HPDE6-E6E7 (cell line): ENCODE measurements at regions not wholly inside any gene's neighbourhood (a gene's known extent, or its start where the extent isn't known, plus 50 kb on each side); places are given as distances from the start of the nearest gene placed in this dataset.

Experiments used
- DNase-seq: peaks from one replicate; pipeline ENCODE4 v3.0.0; 2011; ENCODE audit warnings: missing footprints; ENCODE audit errors: extremely low spot score

DNA sequence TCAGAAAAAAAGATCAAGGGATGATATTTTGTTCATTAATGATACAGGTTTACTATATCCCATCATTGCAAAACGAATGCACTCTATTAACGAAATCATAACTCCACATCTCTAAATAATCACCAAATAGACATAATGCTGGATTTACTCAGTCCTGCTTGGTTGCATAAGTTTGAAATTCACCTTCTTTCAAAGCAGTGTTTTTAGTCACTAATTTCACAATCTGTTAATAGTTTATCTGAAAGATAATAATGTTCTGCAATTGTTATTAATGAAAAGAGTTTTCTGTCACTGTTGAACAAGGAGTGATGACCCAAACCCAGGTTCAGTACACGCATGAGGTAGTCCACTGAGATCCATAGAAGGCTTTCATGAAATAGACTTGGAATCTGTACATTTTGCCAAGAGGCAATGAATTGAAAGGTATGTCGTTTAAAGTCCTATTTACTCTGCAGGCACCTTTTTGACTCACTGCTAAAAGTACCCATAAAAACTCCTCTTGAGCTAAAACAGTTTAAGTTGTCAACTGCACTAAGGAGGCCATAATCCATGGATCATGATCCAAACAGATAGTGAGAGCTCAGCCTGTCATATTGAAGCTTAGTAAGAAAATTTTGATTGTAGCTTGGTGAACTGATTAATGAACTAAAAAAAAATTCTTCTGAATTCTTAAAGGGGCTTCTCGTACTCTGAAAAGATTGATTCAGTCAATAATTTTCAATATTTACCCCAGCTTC, 75.6 kb upstream of the MBNL1 start:
- no peak for DNase-seq

DNA sequence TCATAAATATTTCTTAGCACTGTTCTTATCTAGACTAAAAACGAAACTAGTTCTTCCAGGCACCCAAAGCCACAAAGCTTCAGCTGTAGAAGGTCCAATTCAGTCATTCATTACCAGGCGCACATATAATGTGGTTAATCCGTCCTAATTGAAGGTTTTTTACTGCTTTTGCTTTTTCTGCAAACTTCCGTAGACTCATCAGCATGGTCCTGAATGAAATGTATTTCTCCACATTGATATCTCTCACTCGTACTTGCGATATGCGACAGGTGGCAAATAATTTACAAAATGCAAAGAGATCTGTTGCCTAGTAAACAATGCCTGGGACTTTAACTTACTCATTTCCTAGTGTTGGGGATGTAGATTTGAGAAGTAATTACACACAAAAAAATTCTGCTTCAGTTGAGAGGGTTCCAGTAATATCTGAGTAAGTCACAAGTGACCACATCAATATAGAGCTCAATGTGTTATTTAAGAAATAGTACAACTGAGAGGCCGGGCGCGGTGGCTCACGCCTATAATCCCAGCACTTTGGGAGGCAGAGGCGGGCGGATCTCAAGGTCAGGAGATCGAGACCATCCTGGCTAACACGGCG, 75.0 kb upstream of the MBNL1 start:
- no peak for DNase-seq

DNA sequence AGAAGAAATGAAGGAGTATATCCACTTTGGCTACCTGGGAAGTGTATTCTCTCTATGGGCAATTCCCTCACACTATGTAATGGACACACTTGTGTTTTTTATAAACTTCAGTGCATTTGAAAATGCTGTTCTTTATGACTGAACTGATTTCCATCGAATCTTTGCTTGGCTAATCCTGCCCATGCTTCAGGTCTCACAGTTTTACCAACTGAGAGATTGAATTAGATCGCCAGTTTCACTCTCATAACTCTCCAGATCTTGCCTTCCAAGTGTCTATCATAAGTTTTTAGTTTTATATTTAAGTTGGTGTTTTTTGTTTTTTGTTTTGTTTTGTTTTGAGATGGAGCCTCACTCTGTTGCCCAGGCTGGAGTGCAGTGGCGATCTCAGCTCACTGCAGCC, 73.5 kb upstream of the MBNL1 start:
- DNase-seq: no peak

DNA sequence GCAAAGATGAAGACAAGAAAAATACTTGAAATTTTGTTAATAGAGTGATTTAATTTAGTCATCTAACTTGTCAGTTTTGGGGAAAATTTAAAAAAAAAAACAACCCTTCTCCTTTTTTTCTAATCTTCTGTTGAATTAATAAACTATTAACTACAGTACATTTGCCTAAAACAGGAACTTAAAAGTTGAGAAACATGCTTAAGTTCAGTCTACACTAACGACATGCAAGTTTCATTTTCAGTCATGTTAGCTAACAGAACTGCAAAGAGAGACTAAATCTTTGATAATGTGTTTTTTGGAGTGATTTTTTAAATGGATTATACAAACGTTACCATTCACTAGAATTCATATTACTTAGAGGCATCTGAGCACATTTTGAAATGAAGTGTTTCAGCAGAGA, 71.9 kb upstream of the MBNL1 start:
- no peak for DNase-seq

DNA sequence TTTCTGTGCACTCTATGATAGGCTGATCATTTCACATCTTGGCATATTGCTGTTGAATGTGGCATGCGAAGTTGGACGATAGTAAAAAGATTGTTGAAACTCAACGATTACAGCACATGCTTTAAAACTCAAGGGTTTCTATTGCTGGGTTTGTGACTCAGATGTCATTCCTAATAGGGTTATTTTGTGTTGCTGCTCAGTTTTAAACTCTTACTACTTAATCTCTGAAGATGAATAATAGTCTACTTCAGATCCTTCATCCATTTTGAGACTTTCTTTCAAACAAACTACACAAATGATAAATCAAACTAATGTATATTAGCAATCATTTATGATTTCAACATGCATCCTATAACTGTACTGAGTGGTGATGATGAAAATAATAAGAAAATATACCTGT, 71.3 kb upstream of the MBNL1 start:
- DNase-seq: no peak

DNA sequence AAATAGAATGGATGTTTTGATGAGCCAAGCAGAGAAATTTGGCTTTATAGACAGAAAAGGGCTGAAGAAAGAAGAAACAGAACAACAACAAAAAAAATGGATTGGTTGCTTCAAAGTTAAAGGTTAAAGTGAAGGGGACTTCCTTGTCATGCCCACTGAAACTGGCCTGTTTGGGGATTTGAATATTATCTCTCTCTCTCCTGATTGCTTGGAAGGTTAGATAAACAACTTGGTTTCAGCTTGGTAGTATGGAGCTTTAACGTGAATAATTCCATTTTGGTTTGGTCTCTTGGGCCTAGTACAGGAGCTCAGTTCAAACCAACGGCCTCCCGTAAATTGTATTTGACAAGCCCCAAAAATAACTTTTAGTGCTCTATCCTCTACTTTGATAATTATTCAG, 70.8 kb upstream of the MBNL1 start:
- DNase-seq: no peak

DNA sequence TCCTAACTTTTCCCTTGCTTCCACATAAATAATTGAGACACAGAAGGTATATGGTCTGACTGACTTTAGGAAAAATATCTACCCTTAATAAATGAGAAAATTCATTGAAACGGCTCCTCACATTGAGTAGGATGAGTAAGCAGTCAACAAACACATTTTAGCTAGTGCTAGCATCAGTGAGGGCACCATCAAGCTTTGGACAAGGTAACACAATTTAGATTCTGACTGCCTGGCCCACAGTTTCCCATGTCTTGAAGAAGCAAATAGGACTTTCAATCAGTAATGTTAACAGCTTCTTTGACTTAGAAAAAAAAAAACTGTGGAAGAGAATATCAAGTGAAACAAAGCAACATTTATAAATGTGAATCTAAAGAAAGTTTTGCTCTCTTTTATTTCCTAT, 70.1 kb upstream of the MBNL1 start:
- no peak for DNase-seq

DNA sequence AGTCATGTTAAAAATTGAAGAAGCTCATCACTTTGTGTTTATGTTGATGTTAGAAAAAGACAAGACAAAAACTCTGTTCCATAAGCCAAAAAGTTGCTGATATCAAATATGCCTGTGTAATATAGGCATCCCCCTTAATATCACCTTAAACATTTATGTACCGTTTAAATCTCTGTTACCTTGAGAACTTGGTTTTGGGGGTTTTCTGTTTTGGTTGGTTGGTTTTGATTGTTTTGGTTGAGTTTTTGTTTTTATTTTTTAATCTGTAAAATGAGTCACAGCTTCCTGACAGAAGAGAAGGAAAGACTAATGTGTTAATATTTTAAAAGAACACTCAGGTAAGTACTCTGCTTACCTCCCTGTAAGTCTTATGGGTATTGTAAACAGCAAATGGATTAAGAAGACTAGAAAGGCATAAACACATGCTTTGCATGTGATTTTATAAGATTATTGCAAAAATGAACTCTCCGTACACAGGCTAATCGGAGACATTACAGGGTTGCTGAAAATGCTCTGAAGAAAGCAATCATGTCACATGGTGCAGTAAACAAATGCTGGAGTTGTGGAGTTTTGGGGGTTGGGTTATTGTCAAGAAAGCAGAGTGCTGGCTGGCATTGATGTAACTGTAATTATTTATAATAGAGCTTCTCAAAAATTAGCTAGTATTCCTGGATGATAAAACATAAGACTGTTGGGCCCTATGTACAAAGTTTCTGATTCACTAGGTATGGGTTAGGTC, 69.5 kb upstream of the MBNL1 start:
- no peak for DNase-seq

DNA sequence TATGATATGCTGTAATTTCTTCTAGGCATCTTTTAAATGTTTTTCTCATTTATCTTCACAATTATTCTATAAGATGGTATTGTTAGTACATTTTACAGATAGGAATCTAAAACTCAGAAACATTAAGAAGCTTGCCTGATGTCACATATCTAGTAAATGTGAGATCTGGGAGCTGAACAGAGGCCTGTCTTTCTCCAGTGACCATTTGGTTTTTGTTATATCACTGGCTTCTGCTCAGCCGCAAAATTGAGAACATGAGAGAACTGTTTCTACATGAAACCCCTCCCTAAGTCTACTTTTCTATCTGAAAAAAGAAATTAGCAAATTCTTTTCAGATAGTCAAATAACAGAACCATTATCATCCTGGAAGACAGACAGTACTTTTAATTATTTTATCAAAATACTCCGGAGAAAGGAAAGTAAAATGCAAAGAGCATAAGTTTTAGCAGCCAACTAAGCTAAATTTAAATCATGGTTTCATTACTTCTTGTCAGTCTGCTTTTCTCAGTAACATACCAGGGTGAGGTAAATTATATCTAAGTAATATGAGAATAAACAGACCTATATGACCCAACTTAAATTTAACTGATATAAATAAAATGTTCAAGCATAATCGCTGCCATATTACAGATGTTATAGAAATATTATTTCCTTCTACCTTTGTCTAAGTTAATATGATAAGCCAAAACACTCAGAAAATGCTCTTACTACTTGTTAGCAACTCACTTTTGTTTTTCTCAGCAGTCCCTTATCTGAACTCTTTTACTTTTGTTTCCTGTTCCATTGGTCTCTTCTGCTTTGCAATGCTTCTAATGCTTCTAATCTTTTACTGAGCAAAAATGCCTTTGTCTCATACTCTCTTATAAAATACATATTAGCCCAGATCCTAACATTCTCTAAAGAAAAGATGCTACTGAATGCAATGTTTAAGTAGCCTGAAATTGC, 68.0 kb upstream of the MBNL1 start:
- DNase-seq: no peak

DNA sequence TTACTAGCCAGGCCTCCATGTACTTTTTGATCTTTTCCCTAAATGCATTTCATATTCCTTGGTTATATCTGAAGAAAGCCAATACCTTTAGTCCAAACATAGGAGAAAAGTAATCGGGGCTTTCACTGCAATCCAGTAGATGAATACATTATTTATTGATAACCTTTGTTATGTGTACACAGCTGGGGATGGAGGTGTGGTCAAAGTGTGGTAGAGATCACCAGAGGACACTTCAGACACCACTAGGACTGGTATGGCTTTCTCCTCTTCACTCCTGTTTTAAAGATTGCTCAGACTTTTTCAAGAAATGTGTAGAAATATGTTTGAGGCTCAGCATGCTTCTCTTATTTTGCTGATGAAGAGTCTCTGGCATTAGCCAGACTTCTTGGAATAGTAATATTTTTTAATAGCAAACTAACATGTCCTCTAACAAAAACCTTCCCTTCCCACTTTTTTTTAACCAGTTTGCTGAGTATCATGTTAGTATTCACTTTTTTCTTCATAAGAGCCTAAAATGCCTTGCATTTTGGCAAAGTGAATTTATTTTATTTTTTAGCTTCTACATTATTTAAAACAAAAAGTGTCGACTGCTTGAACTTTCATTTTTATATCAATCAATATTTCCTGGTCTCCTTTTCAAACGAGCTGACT, 65.6 kb upstream of the MBNL1 start:
- no peak for DNase-seq

DNA sequence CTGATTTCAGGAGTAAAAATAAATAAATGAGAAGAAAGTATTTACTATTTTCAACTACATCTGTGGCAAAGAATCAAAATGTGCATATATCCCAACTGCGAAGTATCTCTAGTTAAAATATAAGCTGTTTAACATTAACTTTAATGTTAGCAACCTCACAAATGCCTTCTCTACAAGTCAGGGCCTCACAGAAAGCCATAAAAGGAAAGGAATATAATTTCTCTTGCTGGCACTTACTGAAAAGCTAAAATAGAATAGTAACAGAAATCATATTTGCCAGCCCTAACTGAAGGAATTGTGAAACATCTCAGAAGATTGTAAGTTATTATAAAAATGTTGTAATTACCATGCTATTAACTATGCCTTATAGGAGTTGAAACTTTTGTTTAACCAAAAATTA, 65.1 kb upstream of the MBNL1 start:
- no peak for DNase-seq

DNA sequence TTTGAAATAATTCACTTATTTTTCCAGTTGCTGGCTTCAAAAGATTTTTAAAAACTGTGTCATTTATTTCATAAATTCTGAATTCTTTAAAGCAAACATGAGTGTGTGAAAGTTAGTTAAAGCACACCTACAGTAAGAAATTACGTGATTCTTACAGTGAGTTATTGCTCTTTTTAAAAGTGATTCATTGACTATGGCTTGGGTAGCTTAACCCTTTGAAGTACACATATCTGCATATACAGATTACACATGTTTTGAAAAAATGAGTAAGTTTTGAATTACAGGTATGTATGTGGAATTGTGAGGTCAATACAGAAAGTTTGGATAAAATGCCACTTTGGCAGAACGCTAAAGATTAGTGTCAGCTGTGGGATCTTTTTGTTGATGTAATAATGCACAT, 64.5 kb upstream of the MBNL1 start:
- no peak for DNase-seq

DNA sequence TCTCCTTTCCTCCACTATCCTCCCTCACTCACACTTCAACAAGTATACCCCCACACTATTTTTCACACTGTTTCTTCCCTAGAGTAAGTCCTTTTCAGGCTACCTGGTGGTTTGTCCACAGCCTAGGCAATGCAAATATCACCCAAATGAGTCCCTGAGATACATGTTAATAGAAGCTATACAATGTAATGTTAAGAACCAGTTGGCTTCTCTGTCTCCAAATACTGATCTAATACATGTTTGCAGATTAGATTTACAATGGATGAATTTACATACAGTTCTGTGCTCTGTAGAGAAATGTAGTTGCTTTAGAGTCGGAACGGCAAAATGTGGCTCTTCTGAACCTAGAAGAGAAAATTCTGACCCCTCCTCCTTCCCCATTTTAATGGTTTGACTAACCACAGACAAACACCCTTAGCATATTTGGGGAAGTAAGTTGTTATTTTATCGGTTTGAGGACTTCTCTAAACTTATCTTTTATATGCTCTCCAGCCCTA, 63.6 kb upstream of the MBNL1 start:
- no peak for DNase-seq

DNA sequence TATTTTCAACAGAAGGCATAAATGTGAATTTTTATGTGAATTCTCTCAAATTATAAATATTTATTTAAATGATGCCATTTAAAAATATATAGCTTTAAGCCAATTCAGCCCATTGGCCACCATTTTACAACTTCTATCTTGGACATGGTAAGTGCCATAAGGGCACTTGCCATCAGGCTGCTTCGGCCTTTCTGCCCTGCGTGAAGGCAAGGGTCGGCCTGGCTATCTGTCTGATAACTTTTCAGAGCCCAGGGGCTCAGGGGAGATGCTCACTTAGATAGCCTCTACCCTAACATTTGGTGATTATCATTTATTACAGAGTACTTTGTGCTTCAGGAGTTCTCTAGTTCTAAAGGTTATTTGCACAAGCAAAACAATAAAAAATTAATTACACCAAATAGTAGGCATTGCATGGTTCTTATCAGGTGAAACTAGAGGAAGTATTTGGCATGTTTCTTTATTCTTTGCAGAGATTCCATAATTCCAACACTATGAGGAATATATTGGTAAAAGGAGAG, 62.4 kb upstream of the MBNL1 start:
- no peak for DNase-seq

DNA sequence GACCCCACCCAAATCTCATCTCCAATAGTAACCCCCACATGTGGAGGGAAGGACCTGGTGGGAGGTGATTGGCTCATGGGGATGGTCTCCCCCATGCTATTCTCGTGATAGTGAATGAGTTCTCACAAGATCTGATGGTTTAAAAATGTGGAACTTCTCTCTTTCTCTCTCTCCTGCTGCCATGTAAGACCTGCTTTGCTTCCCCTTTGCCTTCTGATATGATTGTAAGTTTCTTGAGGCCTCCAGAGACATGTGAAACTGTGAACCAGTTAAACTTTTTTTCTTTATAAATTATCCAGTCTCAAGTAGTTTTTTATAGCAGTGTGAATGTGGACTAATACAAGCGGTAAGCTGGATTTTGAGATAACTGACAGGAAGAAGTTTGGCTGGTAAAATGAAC, 60.3 kb upstream of the MBNL1 start:
- no peak for DNase-seq

DNA sequence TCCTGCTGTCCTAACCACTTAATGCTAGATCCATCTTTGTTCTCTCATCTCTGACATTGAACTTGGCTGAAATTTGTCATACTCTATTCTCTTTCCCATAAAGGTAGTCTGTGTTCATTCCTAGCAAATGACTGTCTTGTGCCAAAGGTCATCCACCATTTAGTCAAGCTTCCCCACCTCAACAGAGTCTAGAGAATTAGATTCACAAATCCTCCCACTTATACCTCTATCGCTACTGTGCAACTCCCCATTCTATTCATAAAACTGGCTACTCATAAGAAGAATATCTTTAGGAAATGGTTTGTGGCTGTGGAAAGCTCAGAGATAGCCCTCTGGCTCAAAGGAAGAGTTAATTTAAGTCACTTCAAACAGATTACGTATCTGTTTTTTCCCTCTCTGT, 59.7 kb upstream of the MBNL1 start:
- no peak for DNase-seq

DNA sequence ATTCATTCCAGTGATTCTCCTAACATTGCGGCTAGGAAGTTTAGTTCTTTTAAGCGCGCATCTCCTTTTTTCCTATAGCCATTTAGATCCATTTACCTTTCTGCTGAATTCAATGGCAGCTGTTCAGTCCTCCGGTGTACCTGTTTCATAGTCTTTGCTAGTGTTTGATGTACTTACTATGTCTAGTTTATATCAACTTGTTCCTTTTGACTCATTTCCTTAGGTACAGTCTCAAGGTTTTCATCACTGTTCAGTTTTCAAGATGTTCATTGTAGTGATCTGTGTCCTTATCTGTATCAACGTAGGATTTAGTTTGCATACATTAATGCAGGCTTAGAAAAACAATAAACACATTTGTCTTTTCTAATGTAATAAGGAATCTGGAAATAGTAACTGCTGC, 59.0 kb upstream of the MBNL1 start:
- no peak for DNase-seq

DNA sequence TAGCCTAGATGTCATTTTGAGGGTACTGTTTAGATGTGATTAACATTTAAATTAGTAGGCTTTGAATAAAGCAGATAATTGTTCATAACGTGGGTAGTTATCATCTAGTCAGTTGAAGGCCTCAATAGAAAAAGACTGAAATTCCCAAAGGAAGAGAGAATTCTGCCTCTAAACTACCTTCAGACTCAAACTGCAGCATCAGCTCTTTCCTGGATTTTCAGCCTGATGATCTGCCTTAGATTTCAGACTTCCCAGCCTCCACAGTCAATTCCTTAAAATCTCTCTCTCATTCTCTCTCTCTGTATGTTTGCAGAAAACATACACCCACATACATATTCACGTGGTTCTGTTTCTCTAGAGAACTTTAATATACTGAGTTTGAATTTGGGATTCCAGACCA, 58.0 kb upstream of the MBNL1 start:
- DNase-seq: no peak

DNA sequence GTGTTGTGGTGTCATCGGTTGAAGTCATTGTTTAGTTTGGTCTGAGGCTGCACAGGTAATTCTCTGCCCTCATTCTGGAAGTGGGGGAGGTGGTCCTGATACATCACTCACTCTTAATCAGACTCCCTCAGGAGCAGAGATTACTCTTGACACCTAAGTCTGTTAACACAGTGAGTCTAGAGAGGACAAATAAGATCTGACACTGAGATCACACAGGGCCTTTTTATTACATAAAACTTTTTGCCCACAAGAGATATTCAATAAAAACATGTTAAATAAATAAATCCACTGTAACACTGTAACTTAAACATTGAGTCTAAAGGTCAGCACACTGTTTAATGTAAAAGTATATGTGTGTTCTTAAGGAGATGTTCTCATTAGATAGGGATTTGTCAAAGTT, 57.1 kb upstream of the MBNL1 start:
- no peak for DNase-seq

DNA sequence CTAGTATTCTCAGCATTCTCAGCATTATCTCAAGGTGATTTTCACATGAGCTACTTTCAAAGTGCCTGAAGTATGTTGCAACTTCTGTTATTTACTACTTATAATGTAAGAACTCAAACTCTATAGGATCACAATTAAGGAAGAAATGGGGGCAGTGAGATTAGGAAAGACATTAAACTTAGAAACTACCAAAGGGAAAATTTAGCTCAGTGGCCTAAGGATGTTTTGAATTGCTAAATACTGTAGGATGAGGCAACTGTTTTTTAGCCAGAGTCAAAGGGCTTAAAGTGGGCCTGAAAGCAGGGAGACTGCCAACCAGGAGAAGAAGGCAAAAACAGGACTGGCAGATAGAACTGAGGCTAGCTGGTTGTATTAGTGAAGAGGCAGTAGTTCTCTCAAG, 55.5 kb upstream of the MBNL1 start:
- no peak for DNase-seq

DNA sequence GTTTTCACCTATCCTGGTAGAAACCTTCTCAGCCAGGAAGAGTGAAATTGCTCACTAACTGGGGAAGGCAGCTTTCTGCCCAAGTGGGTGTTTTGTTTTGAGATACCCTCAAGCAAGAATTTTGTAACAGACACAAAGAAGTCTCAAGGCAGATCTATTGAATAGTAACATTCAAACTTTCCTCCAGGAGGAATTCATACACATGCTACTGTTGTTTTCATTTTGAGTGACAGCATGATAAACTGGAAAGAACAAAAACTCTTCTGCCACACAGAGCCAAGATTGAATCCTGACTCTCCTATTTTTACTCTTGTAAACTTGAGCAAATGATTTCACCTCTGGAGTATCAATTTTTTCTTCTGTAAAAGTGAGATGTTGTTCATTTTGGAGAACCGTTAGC, 54.8 kb upstream of the MBNL1 start:
- DNase-seq: no peak
